ENCODE measurements at regions not wholly inside any gene's neighbourhood (a gene's known extent, or its start where the extent isn't known, plus 50 kb on each side); places are given as distances from the start of the nearest gene placed in this dataset.

GRCh38 chr9:546797-547223, 294.7 kb upstream of the DMRT1 start:
- no peaks in the 10 kb centered on the region for H3K9me3 ChIP-seq (ENCODE audit: insufficient read depth in 2 of 2, low read depth in 1 of 2, low read length in 1 of 2)
- no peak overlapping the region for H3K23ac ChIP-seq (ENCODE audit: insufficient read length)
- no peak overlapping the region for H2BK120ac ChIP-seq (replicated peaks; ENCODE audit: low read depth, low read length)
- peaks cover 0 to 5% (median 0%) of the 10 kb centered on the region in 4 experiments; a peak in 2 of 8 replicates for H3K36me3 ChIP-seq (ENCODE audit: control insufficient read depth in 2 of 4, insufficient read depth in 4 of 4, low read length in 3 of 4)
- no peak overlapping the region for H3K27ac ChIP-seq (ENCODE audit: low read depth, low read length)
- 25% methylated on average over 3 of the region's 3 CpGs; no CpG with 5 or more reads in 1 of the 2 experiments for WGBS, 2 experiments (ENCODE audit: extremely low coverage in 1 of 2, insufficient coverage in 1 of 2, insufficient read length in 1 of 2, insufficient replicate concordance in 2 of 2, low coverage in 1 of 2, low lambda C conversion rate in 2 of 2, missing lambda C conversion rate in 1 of 2)
- H3K14ac ChIP-seq (ENCODE audit: insufficient read length) = no peak overlapping the region
- H2AK5ac ChIP-seq (ENCODE audit: low read depth, low read length) = no peak overlapping the region
- peak overlapping the region; percentile 35 to 46 for H3K4me2 ChIP-seq (ENCODE audit: insufficient read depth in 1 of 2, low read depth in 2 of 2, low read length in 2 of 2)
- H3K4me1 ChIP-seq (replicated peaks in 1 of 4; ENCODE audit: control insufficient read depth in 3 of 4, insufficient read depth in 4 of 4, low read length in 3 of 4) = peaks cover 0 to 9% (median 4%) of the 10 kb centered on the region in 4 experiments; a peak in 1 of 7 replicates
- H3K9ac ChIP-seq (replicated peaks in 1 of 4; ENCODE audit: extremely low read depth in 1 of 4, low read depth in 3 of 4, low read length in 3 of 4) = no peak overlapping the region
- H3K4me3 ChIP-seq (ENCODE audit: extremely low read depth in 1 of 4, insufficient read depth in 2 of 4, low read depth in 3 of 4, low read length in 4 of 4) = no peak overlapping the region
- no peak overlapping the region for H2BK5ac ChIP-seq (ENCODE audit: low read depth, low read length)
- peaks cover 2 to 5% of the 10 kb centered on the region in 2 experiments for H4K20me1 ChIP-seq (replicated peaks in 1 of 2; ENCODE audit: control insufficient read depth in 1 of 2, insufficient read depth in 2 of 2, low read length in 2 of 2)
- no peak overlapping the region for H2AFZ ChIP-seq (ENCODE audit: low read length)
- H4K5ac ChIP-seq (ENCODE audit: insufficient read length, low read depth, low read length) = no peak overlapping the region
- no peak overlapping the region; the same call in 1 of the 2 replicates for H2BK12ac ChIP-seq (ENCODE audit: low read depth, low read length)
- no peaks in the 10 kb centered on the region for H3K27me3 ChIP-seq (replicated peaks in 1 of 4; ENCODE audit: control insufficient read depth in 3 of 4, extremely low read depth in 1 of 4, insufficient read depth in 3 of 4, low read length in 3 of 4)
- no peaks in the 10 kb centered on the region for H3K23me2 ChIP-seq (ENCODE audit: low read depth, low read length)
- no peak overlapping the region for H2BK20ac ChIP-seq (ENCODE audit: low read length)
- DNase-seq (ENCODE audit: low read depth in 1 of 2, low spot score in 2 of 2) (no peak), FAIRE-seq (peak; percentile 85)
- CTCF ChIA-PET (ENCODE audit: partially characterized antibody) = interaction anchor here (0.7 to 2.1 kb wide), 9 partner anchors 9 to 199 kb away, joined by 3 to 7 read pairs (median 3); no protein-coding TSS in a partner anchor
- no peak overlapping the region for H3K56ac ChIP-seq (replicated peaks; ENCODE audit: insufficient read length, low read depth, low read length)
- POLR2A ChIA-PET (ENCODE audit: partially characterized antibody) = interaction anchor here (1.4 kb wide), 1 partner anchor 9 kb away, joined by 3 read pairs; no protein-coding TSS in a partner anchor
- no peak overlapping the region for H3K18ac ChIP-seq (ENCODE audit: extremely low read depth, low read length)
- H2BK15ac ChIP-seq (ENCODE audit: low read length) = no peak overlapping the region
- peaks cover 0 to 18% of the 10 kb centered on the region in 2 experiments; a peak in 2 of 4 replicates for H3K79me2 ChIP-seq (ENCODE audit: control insufficient read depth in 1 of 2, insufficient read depth in 2 of 2, low read length in 2 of 2)
- no peak overlapping the region for H4K8ac ChIP-seq (ENCODE audit: extremely low read depth, insufficient read depth, low read length)
- no peak overlapping the region for H3K4ac ChIP-seq (replicated peaks; ENCODE audit: insufficient read length, low read depth, low read length)
- peaks cover 10% of the 10 kb centered on the region for H3K79me1 ChIP-seq (ENCODE audit: low read depth, low read length)
- no peak overlapping the region for H4K91ac ChIP-seq (replicated peaks; ENCODE audit: insufficient read length, low read length)
- TF ChIP-seq KDM4A (IDR thresholded peaks at IDR 0.05; ENCODE audit: low read depth, low read length, severe bottlenecking) (no peak), RAD21 (IDR thresholded peaks at IDR 0.05 in 1 of 2, conservative IDR thresholded peaks at IDR 0.05 in 1 of 2; ENCODE audit: low read depth in 2 of 2, low read length in 2 of 2) (peak; percentile 46 to 50), SP2 (IDR thresholded peaks at IDR 0.05; ENCODE audit: low read length) (no peak), ZNF274 (IDR thresholded peaks at IDR 0.05; ENCODE audit: borderline replicate concordance, extremely low read depth, low read length) (no peak), SAP30 (IDR thresholded peaks at IDR 0.05; ENCODE audit: insufficient read depth, insufficient replicate concordance, low read length) (no peak), EZH2 (IDR thresholded peaks at IDR 0.05; ENCODE audit: low read depth, low read length, severe bottlenecking) (no peak), YY1 (IDR thresholded peaks at IDR 0.05; ENCODE audit: low read depth, low read length) (no peak), TBP (IDR thresholded peaks at IDR 0.05; ENCODE audit: low read depth, low read length) (no peak), RNF2 (IDR thresholded peaks at IDR 0.05; ENCODE audit: borderline replicate concordance, low read depth, low read length, missing control alignments, poor library complexity, severe bottlenecking) (no peak)
- TF ChIP-seq, protein P1, sequence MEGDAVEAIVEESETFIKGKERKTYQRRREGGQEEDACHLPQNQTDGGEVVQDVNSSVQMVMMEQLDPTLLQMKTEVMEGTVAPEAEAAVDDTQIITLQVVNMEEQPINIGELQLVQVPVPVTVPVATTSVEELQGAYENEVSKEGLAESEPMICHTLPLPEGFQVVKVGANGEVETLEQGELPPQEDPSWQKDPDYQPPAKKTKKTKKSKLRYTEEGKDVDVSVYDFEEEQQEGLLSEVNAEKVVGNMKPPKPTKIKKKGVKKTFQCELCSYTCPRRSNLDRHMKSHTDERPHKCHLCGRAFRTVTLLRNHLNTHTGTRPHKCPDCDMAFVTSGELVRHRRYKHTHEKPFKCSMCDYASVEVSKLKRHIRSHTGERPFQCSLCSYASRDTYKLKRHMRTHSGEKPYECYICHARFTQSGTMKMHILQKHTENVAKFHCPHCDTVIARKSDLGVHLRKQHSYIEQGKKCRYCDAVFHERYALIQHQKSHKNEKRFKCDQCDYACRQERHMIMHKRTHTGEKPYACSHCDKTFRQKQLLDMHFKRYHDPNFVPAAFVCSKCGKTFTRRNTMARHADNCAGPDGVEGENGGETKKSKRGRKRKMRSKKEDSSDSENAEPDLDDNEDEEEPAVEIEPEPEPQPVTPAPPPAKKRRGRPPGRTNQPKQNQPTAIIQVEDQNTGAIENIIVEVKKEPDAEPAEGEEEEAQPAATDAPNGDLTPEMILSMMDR (IDR thresholded peaks at IDR 0.05; ENCODE audit: control extremely low read depth in 1 of 3, insufficient read depth in 1 of 3, low read depth in 1 of 3, low read length in 3 of 3) = peak in 2 of 3 experiments; percentile 33 to 45; a peak in 2 of 4 replicates

Data from H1 (cell line).